NCI-H2081 treated with DMSO at 0.1 percent for 48 hours (cell line): ENCODE measurements at regions not wholly inside any gene's neighbourhood (a gene's known extent, or its start where the extent isn't known, plus 50 kb on each side); places are given as distances from the start of the nearest gene placed in this dataset.

Experiments used
- DNase-seq: peaks from one replicate; lab custom pipeline; 2025; lab: John Stamatoyannopoulos, UW

DNA sequence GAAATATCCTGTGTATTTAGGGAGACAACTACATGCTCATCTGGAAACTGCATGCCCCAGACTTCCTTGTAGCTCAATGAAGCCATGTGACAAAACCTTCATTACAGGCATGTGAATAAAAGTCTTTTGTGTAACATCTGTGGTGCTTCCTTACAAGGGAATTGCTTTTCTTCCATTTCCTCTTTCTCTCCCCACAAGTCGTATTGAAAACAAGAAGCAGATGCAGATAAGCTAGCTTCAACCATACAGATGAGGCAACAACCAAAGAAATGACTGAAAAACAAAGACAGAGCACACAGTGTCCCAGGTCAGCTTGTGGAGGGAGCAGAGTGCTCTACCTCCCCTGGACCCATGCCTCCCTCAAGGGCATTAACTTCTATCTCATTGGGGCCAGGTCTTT, 115.8 kb upstream of the INPP4B start:
- no peak for DNase-seq

- no peak for DNase-seq
These were observed 128.2 kb upstream of the INPP4B start for GRCh38 chr4:142974328-142974727.

DNA sequence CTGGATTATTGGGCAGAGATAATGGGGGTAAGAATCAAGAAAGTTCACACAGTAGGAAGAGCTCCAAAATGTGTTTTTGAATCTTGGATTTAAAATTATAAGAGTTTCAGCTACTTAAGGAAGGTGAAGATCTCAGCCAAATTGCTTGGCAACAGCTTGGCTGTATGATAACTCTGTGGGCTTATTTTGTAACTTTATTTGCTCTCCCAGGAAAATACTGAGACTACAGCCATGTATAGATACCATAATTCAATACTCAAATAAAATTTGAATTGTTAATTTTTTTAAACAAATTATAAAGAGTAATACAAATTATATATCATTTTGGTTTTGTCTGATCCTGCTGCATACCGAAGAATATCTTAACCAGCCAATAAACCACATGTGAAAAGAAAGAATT, 129.5 kb upstream of the INPP4B start:
- no peak for DNase-seq

- no peak for DNase-seq
These were observed 130.4 kb upstream of the INPP4B start for GRCh38 chr4:142976482-142976881.

GRCh38 chr4:142977182-142977581, 131.1 kb upstream of the INPP4B start:
- DNase-seq: no peak

GRCh38 chr4:142983065-142983464, 137.0 kb upstream of the INPP4B start:
- no peak for DNase-seq

DNA sequence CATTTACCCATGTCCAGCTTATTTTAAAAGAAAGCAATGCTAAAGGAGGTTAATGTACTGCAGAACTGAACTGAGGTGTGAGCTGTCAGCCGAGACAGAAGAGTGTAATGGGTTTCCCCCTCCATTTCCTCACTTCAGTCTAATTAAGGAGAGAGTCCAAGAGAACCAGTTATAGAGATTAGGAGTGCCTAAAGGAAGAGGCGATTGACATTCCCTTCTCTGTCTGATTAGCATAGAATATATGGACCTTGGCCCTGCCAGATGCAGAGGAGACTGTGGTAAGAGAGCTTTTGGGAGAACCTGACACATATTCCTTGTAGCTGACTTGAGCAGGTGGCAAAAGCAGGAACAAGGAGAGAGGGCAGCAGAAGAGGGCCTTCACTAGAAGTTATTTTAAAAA, 137.5 kb upstream of the INPP4B start:
- no peak for DNase-seq

- DNase-seq: no peak
These were observed 138.9 kb upstream of the INPP4B start for GRCh38 chr4:142984871-142985585.

GRCh38 chr4:143016171-143016570, 168.5 kb upstream of the USP38 start:
- DNase-seq: no peak

DNA sequence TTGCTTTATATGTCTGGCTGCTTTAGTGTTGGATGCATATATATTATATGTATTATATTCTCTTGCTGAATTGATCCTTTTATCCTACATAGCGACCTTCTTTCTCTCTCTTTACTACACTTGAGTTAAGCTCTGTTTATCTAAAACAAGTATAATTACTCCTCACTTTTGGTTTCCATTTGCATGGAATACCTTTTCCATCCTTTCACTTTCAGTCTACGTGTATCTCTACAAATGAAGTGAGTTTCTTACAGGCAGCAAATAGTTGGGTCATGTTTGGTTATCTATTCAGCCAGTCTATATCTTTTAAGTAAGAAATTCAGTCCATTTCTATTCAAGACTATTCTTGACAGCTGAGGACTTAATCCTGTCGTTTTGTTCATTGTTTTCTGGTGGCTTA, 167.5 kb upstream of the USP38 start:
- DNase-seq: no peak

- DNase-seq: no peak
These were observed 165.4 kb upstream of the USP38 start for GRCh38 chr4:143019351-143019750.

- no peak for DNase-seq
These were observed 163.3 kb upstream of the USP38 start for GRCh38 chr4:143021384-143021783.

DNA sequence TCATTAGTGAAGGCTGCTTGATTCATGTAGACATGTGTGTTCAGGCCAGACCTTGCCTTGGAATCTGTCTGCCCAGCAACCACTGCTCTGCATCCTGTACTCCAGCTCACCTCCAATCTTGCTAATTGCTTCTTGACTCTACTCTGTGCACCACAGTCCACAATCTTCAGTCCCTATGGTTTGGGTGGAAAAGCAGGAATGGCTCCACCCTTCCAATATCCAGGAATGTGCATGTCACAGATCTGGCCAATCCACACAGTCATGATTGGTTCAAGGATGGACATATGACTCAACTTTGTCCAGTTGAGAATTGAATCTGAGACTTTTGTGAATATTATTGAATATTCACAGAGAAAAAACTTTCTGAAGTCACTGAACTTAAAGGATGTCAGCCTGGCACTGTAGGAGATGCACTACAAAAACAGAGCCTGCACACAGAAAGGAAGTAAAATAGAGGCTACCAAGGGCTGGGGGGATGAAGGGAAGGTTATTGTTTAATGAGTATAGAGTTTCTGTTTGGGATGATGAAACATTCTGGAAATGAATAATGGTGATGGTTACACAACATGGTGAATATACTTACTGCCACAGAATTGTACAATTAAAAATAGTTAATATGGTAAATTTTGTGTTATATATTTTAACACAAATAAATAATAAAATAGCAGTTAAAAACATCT, 161.3 kb upstream of the USP38 start:
- no peak for DNase-seq

DNA sequence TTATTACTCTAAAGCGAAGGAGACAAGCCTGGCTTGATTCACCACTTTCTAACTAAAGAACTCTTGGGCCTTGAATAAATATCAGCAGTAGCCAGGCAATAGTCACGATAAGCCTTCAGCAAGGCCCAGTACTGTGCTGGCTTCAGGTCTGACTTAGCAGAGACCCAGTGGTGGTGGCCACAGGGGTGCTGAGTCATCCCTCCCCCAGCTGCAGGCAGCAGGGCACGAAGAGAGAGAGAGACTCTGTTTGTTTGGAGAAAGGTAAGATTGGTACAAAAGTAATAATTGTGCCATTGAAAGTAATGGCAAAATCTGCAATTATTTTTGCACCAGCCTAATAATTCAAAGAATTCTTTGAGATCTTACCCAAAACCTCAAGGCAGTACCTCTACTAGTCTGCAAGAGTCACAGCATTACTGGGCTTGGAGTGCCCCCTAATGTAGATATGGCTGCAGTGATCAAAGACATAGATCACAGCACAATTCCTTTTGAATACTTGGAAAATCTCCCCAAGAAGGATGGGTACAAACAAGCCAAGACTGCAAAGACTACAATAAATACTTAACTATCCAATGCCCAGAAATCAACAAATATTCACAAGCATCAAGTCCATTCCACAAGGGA, 159.5 kb upstream of the USP38 start:
- no peak for DNase-seq

DNA sequence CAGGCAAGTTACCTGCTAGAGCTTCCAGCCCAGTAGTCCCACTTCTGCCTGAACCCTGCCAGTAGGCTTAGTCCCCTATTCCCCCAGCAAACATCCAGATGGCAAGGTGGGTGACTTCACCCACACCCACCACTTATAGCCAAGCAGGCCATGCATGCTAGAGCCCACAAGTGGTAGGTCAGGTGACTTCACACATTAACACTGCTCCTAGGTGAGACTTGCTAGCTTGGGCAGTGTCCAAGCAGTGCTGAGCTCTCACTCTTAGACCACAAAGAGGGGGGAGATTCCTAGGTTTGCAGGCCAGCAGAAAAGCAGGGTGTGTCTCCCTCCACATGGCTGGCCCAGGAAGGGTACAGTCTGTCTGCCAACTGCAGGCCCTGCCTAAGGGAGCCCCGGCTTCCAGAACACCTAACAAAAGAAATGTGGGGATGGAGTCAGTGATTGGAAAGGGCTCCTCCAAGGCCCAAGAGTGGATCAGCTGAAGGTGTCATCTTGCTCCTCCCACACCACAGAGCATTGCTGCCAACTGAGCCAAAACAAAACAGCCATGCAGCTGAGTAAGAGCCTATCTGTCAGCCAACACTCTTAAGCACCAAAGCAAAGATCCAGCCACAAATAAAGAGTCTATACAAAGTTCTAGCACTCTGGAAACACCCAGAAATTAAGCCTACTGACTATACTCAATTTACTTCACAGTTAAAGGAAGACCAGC, 158.1 kb upstream of the USP38 start:
- no peak for DNase-seq

- no peak for DNase-seq
These were observed 149.1 kb upstream of the USP38 start for GRCh38 chr4:143035661-143036060.

GRCh38 chr4:143036443-143036842, 148.3 kb upstream of the USP38 start:
- no peak for DNase-seq

DNA sequence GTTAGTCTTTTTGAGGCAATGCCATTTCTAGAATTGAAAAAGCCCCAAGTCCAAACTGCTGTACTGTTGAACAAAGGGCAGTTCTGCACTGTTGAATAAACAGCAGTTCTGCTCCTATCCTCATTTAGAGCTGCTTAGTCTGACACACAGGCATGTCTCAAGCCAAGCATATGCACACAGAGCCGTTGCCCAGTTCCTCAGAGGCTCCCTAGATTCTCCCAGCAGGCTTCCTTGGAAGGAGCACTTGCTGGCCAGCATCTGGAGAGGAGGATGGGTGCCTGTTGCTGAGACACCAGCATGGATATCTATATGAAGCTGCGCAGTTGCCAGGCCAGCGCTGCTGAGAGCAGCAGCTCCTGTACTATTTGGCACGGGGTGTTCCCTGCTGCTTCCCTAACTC, 138.3 kb upstream of the USP38 start:
- DNase-seq: no peak

DNA sequence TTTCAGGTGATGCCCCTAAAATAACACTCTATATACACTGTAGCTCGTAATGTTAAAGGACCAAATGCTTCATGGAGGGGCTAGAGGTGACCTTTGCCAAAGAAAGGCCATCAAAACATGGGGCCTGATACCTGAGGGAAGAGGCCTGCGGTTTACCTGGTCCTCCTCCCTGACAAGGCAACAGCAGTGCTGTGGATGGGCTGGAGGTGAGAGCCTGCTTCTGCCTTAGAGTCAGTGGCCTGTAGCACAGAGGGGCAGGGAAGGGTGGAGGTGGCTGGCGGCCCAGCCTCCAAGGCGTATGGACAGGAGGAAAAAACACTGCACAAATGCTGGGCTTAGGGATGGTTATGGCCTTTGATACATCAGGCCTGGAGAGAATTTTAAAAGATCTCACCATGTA, 137.8 kb upstream of the USP38 start:
- DNase-seq: no peak

GRCh38 chr4:143054971-143055370, 129.7 kb upstream of the USP38 start:
- no peak for DNase-seq

DNA sequence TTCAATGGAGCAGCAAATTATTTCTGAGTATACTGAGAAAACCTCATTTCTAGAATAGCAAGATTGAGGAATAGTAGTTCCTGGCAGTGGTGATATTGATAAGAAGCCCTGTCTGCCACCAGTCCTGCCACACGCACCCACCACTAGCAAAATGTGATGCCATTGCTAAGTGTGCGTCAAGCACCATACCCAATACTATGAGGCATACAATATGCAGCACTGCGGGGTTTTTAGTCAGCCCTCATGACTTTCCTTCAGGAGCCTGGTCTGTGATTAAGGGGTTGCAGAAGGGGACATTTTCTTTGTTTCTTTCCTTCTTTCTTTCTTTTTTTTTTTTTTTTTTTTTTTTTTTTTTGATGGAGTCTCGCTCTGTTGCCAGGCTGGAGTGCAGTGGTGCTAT, 128.7 kb upstream of the USP38 start:
- no peak for DNase-seq

GRCh38 chr4:143071351-143071750, 113.4 kb upstream of the USP38 start:
- no peak for DNase-seq

- DNase-seq: no peak
These were observed 108.0 kb upstream of the USP38 start for GRCh38 chr4:143076723-143077122.
